IMR-90 (cell line): ENCODE measurements at regions not wholly inside any gene's neighbourhood (a gene's known extent, or its start where the extent isn't known, plus 50 kb on each side); places are given as distances from the start of the nearest gene placed in this dataset.

Experiments used
- ATAC-seq: fragments of 200-7000 bp; cut with Tn5 transposase; 2 replicates; pipeline ENCODE4 v1.9.1; 2020; ENCODE audit warnings: low read depth, mild to moderate bottlenecking, moderate library complexity
- BruUV-seq: library from RNA; stranded (reverse); fragments of 400-500 nt; replicated peaks from 2 replicates; lab custom pipeline; 2021; lab: Mats Ljungman, UMichigan
- CTCF ChIA-PET: fragments of 300-600 bp; formaldehyde crosslinking; extraction: SDS; loops from one replicate; lab custom pipeline; 2021; ENCODE audit warnings: antibody characterized with exemption; lab: Yijun Ruan, JAX
- POLR2A ChIA-PET: fragments of 300-600 bp; sonication (Branson Sonifier 250); formaldehyde crosslinking; loops from one replicate; lab custom pipeline; 2022; ENCODE audit warnings: antibody characterized with exemption; ENCODE audit not compliant: unreplicated experiment; lab: Charles Lee
- DNase-seq: peaks from one replicate; pipeline ENCODE4 v3.0.0; 2013
- H2AFZ ChIP-seq: replicated peaks from 2 replicates; pipeline ENCODE3; 2013; ENCODE audit warnings: low read length, mild to moderate bottlenecking; ENCODE audit not compliant: poor library complexity
- H2AK5ac ChIP-seq: 2 replicates; pipeline ENCODE4 v1.6.1; 2013; ENCODE audit warnings: low read depth, low read length, inconsistent platforms
- H2AK9ac ChIP-seq: replicated peaks from 2 replicates; pipeline ENCODE3; 2013; ENCODE audit warnings: mild to moderate bottlenecking, low read depth, low read length, moderate library complexity; ENCODE audit not compliant: poor library complexity
- H2BK120ac ChIP-seq: 2 replicates; pipeline ENCODE4 v1.6.1; 2013; ENCODE audit warnings: low read depth, low read length, inconsistent platforms
- H2BK15ac ChIP-seq: 3 replicates; pipeline ENCODE4 v1.6.1; 2013; ENCODE audit warnings: low read depth, low read length, inconsistent platforms
- H2BK20ac ChIP-seq: 2 replicates; pipeline ENCODE4 v1.6.1; 2013; ENCODE audit warnings: low read depth, mild to moderate bottlenecking, inconsistent platforms, low read length, moderate library complexity
- H2BK5ac ChIP-seq: 2 replicates; pipeline ENCODE4 v1.6.1; 2013; ENCODE audit warnings: mild to moderate bottlenecking, low read depth, low read length, inconsistent platforms; ENCODE audit not compliant: poor library complexity, severe bottlenecking
- H3K14ac ChIP-seq: replicated peaks from 2 replicates; pipeline ENCODE4 v1.6.1; 2013; ENCODE audit warnings: low read depth, low read length, inconsistent platforms
- H3K18ac ChIP-seq: 2 replicates; pipeline ENCODE4 v1.6.1; 2013; ENCODE audit warnings: low read depth, low read length, control low read depth
- H3K23ac ChIP-seq: 2 replicates; pipeline ENCODE4 v1.6.1; 2013; ENCODE audit warnings: low read depth, low read length, inconsistent platforms
- H3K27ac ChIP-seq: 2 replicates; pipeline ENCODE4 v1.5.1; 2013; ENCODE audit warnings: mild to moderate bottlenecking, control low read depth, low read length; ENCODE audit not compliant: insufficient read depth
- H3K27me3 ChIP-seq: 2 replicates; pipeline ENCODE4 v1.6.1; 2013; ENCODE audit warnings: low read length; ENCODE audit not compliant: control insufficient read depth, insufficient read depth
- H3K36me3 ChIP-seq: 2 replicates; pipeline ENCODE4 v1.6.1; 2013; ENCODE audit warnings: low read length, mixed read lengths; ENCODE audit not compliant: control insufficient read depth, insufficient read depth
- H3K4ac ChIP-seq: 2 replicates; pipeline ENCODE4 v1.6.1; 2013; ENCODE audit warnings: low read depth, low read length, inconsistent platforms
- H3K4me1 ChIP-seq: 2 replicates; pipeline ENCODE4 v1.6.1; 2013; ENCODE audit warnings: low read length, mixed read lengths; ENCODE audit not compliant: control insufficient read depth, insufficient read depth
- H3K4me2 ChIP-seq: 2 replicates; pipeline ENCODE4 v1.6.1; 2013; ENCODE audit warnings: low read depth, mild to moderate bottlenecking, control low read depth, low read length, moderate library complexity
- H3K4me3 ChIP-seq: 2 replicates; pipeline ENCODE4 v1.5.1; 2013; ENCODE audit warnings: low read depth, mild to moderate bottlenecking, control low read depth, low read length, moderate library complexity; ENCODE audit not compliant: insufficient read depth
- H3K56ac ChIP-seq: 2 replicates; pipeline ENCODE4 v1.6.1; 2013; ENCODE audit warnings: low read length, inconsistent platforms; ENCODE audit not compliant: insufficient read depth; ENCODE audit errors: extremely low read depth
- H3K79me1 ChIP-seq, 2 experiments: 2 replicates each; pipeline ENCODE4 v1.6.1; 2013; ENCODE audit warnings: low read length in 2 of 2, inconsistent platforms in 1 of 2, low read depth in 1 of 2
- H3K9ac ChIP-seq: 2 replicates; pipeline ENCODE4 v1.6.1; 2013; ENCODE audit warnings: low read depth, low read length, control low read depth
- H3K9me1 ChIP-seq: 2 replicates; pipeline ENCODE4 v1.6.1; 2013; ENCODE audit warnings: low read length, inconsistent platforms; ENCODE audit not compliant: insufficient read depth
- H3K9me3 ChIP-seq: 2 replicates; pipeline ENCODE4 v1.6.1; 2013; ENCODE audit warnings: low read length; ENCODE audit not compliant: control insufficient read depth, insufficient read depth
- H4K20me1 ChIP-seq: 2 replicates; pipeline ENCODE4 v1.6.1; 2013; ENCODE audit warnings: low read length, inconsistent platforms; ENCODE audit not compliant: insufficient read depth
- H4K5ac ChIP-seq: 2 replicates; pipeline ENCODE4 v1.6.1; 2013; ENCODE audit warnings: mild to moderate bottlenecking, low read depth, low read length, control low read depth
- H4K8ac ChIP-seq, 2 experiments: 2 replicates each; pipeline ENCODE4 v1.6.1; 2013; ENCODE audit warnings: low read depth in 2 of 2, low read length in 2 of 2, control low read depth in 1 of 2, inconsistent platforms in 1 of 2
- H4K91ac ChIP-seq: 2 replicates; pipeline ENCODE4 v1.6.1; 2013; ENCODE audit warnings: low read depth, low read length, inconsistent platforms; ENCODE audit not compliant: insufficient read depth
- CEBPB ChIP-seq: IDR thresholded peaks from 2 replicates; pipeline ENCODE4 v1.6.1; 2012; ENCODE audit warnings: low read depth, low read length, improper control_type of control experiment
- CTCF ChIP-seq: conservative IDR thresholded peaks from 2 replicates; pipeline ENCODE4 v1.5.1; 2012; ENCODE audit warnings: mild to moderate bottlenecking, low read depth, low read length, improper control_type of control experiment
- MAFK ChIP-seq: IDR thresholded peaks from 2 replicates; pipeline ENCODE4 v1.6.1; 2012; ENCODE audit warnings: low read depth, low read length, improper control_type of control experiment
- MXI1 ChIP-seq: IDR thresholded peaks from 2 replicates; pipeline ENCODE4 v1.6.1; 2012; ENCODE audit warnings: low read depth, mild to moderate bottlenecking, low read length, moderate library complexity, borderline replicate concordance
- NFE2L2 ChIP-seq: fragments of 150-350 bp; IDR thresholded peaks from 2 replicates; pipeline ENCODE4 v1.6.1; 2016; ENCODE audit warnings: low read depth, mild to moderate bottlenecking, low read length
- POLR2A ChIP-seq: IDR thresholded peaks from 2 replicates; pipeline ENCODE4 v1.6.1; 2012; ENCODE audit warnings: mild to moderate bottlenecking, low read depth, low read length
- RAD21 ChIP-seq: IDR thresholded peaks from 2 replicates; pipeline ENCODE4 v1.6.1; 2012; ENCODE audit warnings: low read length, improper control_type of control experiment
- RCOR1 ChIP-seq: IDR thresholded peaks from 2 replicates; pipeline ENCODE4 v1.6.1; 2012; ENCODE audit warnings: mild to moderate bottlenecking, low read length, improper control_type of control experiment; ENCODE audit not compliant: insufficient replicate concordance
- RFX5 ChIP-seq: IDR thresholded peaks from 2 replicates; pipeline ENCODE4 v1.8.0; 2012; ENCODE audit warnings: low read depth, mild to moderate bottlenecking, low read length, moderate library complexity
- SMC3 ChIP-seq: fragments of 150-350 bp; IDR thresholded peaks from 2 replicates; pipeline ENCODE4 v1.6.1; 2016; ENCODE audit warnings: low read depth, mild to moderate bottlenecking, antibody characterized with exemption, low read length, moderate library complexity
- whole genome bisulfite sequencing, 2 experiments: methylation state at CpG; one replicate each; pipeline versions ENCODE4 v1.1.5 to v1.1.7; 2013; ENCODE audit warnings: missing lambda C conversion rate in 2 of 2; ENCODE audit not compliant: insufficient read length in 1 of 2; ENCODE audit errors: extremely low coverage in 2 of 2; 5-methylcytosine and 5-hydroxymethylcytosine counted together
- dilution Hi-C: fragments of 300-500 bp; cut with HindIII; formaldehyde crosslinking; loops from one replicate; pipeline ENCODE4 v1.14.3; 2018; ENCODE audit warnings: low sequenced_read_pairs; ENCODE audit not compliant: unreplicated experiment
- in situ Hi-C: fragments of 300-500 bp; cut with MboI; formaldehyde crosslinking; loops from 3 replicates; pipeline ENCODE4 v1.14.3; 2019; ENCODE audit warnings: low sequenced_read_pairs, inconsistent platforms, mixed read lengths
- intact Hi-C: fragments of 100-400 bp; cut with micrococcal nuclease; formaldehyde crosslinking; loops from 2 replicates; pipeline ENCODE4 v1.10.0; 2022
- TF ChIP-seq, protein P1 (sequence below): fragments of 150-350 bp; IDR thresholded peaks from 2 replicates; pipeline ENCODE4 v1.6.1; 2016; ENCODE audit warnings: low read depth, mild to moderate bottlenecking, low read length, moderate library complexity, borderline replicate concordance

DNA sequence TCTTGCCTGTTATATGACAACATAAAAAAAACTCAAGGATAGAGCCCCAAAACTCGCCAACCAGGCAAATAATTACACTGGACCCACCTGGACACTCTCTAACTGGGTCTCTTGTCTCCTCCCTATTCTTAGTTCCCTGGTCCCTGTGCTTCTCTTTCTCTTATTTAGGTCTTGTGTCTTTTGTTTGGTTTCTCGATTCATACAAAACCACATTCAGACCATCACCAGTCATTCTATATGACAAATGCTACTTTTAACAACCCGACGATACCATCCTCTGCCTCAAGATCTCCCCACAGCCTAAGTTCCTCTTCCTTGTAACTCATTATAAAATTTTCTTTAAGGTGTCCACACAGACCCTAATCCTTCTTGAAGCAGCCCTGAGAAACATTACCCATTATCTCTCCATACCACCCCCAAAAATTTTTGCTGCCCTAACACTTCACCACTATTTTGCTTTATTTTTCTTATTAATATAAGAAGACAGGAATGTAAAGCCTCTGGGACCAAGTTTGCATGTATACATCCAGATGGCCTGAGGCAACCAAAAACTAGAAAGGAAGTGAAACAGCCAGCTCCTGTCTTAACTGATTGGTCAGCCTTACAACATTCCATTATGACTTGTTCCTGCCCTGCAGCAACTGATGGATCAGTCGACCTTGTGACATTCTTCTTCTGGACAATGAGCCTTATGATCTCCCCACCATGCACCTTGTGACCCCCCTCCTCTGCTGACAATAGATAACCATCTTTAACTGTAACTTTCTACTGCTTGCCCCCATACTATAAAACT is 638.2 kb downstream of the AMY1C start:
- DNase-seq (no peak), ATAC-seq (no peak)
- no peak overlapping the region for H3K9ac ChIP-seq
- no peak overlapping the region for H3K23ac ChIP-seq
- H2AK9ac ChIP-seq: no peak overlapping the region
- intact Hi-C loops: no loop called here
- H3K9me3 ChIP-seq: peaks cover 8% of the 10 kb centered on the region
- no peak overlapping the region for H4K8ac ChIP-seq
- POLR2A ChIA-PET: no interaction called here
- H3K4ac ChIP-seq: no peak overlapping the region
- no peak overlapping the region for H3K18ac ChIP-seq
- H2BK20ac ChIP-seq: no peak overlapping the region
- H3K4me2 ChIP-seq: no peak overlapping the region
- no TSS peak for BruUV-seq
- H2BK5ac ChIP-seq: no peak overlapping the region
- no peak overlapping the region for H2AFZ ChIP-seq
- H3K9me1 ChIP-seq: no peaks in the 10 kb centered on the region
- no peak overlapping the region for H3K14ac ChIP-seq
- CTCF ChIA-PET: no interaction called here
- H2AK5ac ChIP-seq: no peak overlapping the region
- WGBS, 2 experiments: no CpG with 5 or more reads among the region's 5 CpGs
- H4K20me1 ChIP-seq: no peaks in the 10 kb centered on the region
- H2BK120ac ChIP-seq: no peak overlapping the region
- H3K27ac ChIP-seq: no peak overlapping the region
- in situ Hi-C loops: no loop called here
- dilution Hi-C loops: no loop called here
- no peak overlapping the region for H3K56ac ChIP-seq
- no peak overlapping the region for H4K91ac ChIP-seq
- H3K36me3 ChIP-seq: no peaks in the 10 kb centered on the region
- TF ChIP-seq, protein P1, sequence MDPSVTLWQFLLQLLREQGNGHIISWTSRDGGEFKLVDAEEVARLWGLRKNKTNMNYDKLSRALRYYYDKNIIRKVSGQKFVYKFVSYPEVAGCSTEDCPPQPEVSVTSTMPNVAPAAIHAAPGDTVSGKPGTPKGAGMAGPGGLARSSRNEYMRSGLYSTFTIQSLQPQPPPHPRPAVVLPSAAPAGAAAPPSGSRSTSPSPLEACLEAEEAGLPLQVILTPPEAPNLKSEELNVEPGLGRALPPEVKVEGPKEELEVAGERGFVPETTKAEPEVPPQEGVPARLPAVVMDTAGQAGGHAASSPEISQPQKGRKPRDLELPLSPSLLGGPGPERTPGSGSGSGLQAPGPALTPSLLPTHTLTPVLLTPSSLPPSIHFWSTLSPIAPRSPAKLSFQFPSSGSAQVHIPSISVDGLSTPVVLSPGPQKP: no peak
- no peak for TF ChIP-seq SMC3
- no peak for TF ChIP-seq POLR2A
- no peak for TF ChIP-seq CTCF
- TF ChIP-seq RCOR1: no peak
- no peak for TF ChIP-seq MXI1
- TF ChIP-seq CEBPB: no peak
- TF ChIP-seq RFX5: no peak
- TF ChIP-seq NFE2L2: no peak
- no peak for TF ChIP-seq RAD21
- TF ChIP-seq MAFK: no peak
- H2BK15ac ChIP-seq: no peak overlapping the region
- no peaks in the 10 kb centered on the region for H3K4me1 ChIP-seq
- no peaks in the 10 kb centered on the region for H3K79me1 ChIP-seq
- no peak overlapping the region for H4K5ac ChIP-seq
- no peaks in the 10 kb centered on the region for H3K27me3 ChIP-seq
- H3K4me3 ChIP-seq: no peak overlapping the region
